Gastrocnemius medialis (tissue), 4 donors: ENCODE measurements at regions not wholly inside any gene's neighbourhood (a gene's known extent, or its start where the extent isn't known, plus 50 kb on each side); places are given as distances from the start of the nearest gene placed in this dataset.

Experiments
- ATAC-seq, 2 donors: fragments of 150-250 bp; one replicate each; pipeline ENCODE4 v1.9.1; 2016
- DNase-seq, 2 donors: peaks; one replicate each; pipeline ENCODE4 v3.0.0-alpha.2; 2019
- H3K27ac ChIP-seq, 4 donors: fragments of 200-600 bp; sonication (generic); 1 replicate in 1 of 4; 2 replicates in 3 of 4; pipeline ENCODE4 v1.5.1; 2016 to 2018; ENCODE audit warnings: mild to moderate bottlenecking in 2 of 4, moderate library complexity in 1 of 4
- H3K27me3 ChIP-seq, 3 donors: fragments of 200-600 bp; sonication (generic) in 2 of 3; 1 replicate in 1 of 3; 2 replicates in 2 of 3; pipeline versions ENCODE4 v1.5.1 to v1.6.0; 2016 to 2019; ENCODE audit warnings: mild to moderate bottlenecking in 1 of 3, moderate library complexity in 1 of 3
- H3K36me3 ChIP-seq, 2 donors: fragments of 200-600 bp; sonication (generic) in 1 of 2; one replicate each; pipeline ENCODE4 v1.5.1; 2017 to 2018
- H3K4me1 ChIP-seq, 2 donors: fragments of 200-600 bp; sonication (generic) in 1 of 2; one replicate each; pipeline ENCODE4 v1.5.1; 2016 to 2017; ENCODE audit warnings: mild to moderate bottlenecking in 2 of 2
- H3K4me3 ChIP-seq, 4 donors: fragments of 200-600 bp; sonication (generic) in 3 of 4; 1 replicate in 1 of 4; 2 replicates in 3 of 4; pipeline ENCODE4 v1.5.1; 2016 to 2019; ENCODE audit warnings: mild to moderate bottlenecking in 2 of 4
- H3K9me3 ChIP-seq, 3 donors: fragments of 200-600 bp; sonication (generic) in 2 of 3; 1 replicate in 1 of 3; 2 replicates in 2 of 3; pipeline ENCODE4 v1.5.1; 2016 to 2019
- POLR2A ChIP-seq, 2 donors: fragments of 450-650 bp; IDR thresholded peaks; one replicate each; pipeline ENCODE4 v1.6.1; 2017; ENCODE audit warnings: antibody characterized with exemption in 2 of 2, mild to moderate bottlenecking in 2 of 2, moderate library complexity in 2 of 2
- in situ Hi-C, 4 donors: fragments of 200-750 bp; cut with MboI; loops; one replicate each; pipeline versions ENCODE4 v1.15.0 to v1.8.0; 2017; ENCODE audit warnings: low sequenced_read_pairs in 4 of 4
- intact Hi-C: fragments of 100-400 bp; cut with DNase I; formaldehyde crosslinking; loops from one replicate; pipeline ENCODE4 v1.15.1; 2023; ENCODE audit warnings: low total_unique reads
- TF ChIP-seq, protein P1 (sequence below), 5 experiments: fragments of 450-650 bp in 3 of 5; fragments of 200-600 bp in 2 of 5; sonication (generic) in 2 of 5; IDR thresholded peaks in 4 of 5; conservative IDR thresholded peaks in 1 of 5; 1 replicate in 4 of 5; 2 replicates in 1 of 5; pipeline ENCODE4 v1.5.1; 2016 to 2019; ENCODE audit warnings: antibody characterized with exemption in 5 of 5, mild to moderate bottlenecking in 3 of 5, moderate library complexity in 3 of 5

DNA sequence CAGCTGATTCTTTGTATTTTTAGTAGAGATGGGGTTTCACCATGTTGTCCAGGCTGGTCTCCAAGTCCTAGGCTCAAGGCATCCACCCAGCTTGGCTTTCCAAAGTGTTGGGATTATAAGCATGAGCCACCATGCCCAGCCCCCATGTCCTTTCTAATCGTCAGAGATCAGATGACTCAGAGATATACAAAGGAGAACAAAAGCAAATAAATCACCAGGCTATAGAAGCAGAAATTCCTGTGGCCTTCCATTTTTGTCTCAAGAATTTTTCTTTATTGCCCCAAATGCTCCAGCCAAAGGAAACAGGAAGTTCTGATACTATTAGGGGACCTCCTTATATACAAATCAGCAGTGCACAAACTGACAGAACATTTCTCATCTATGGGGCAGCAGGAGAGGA is 207.8 kb downstream of the RFC3 start:
- Histone ChIP-seq H3K36me3 (no peaks in the 10 kb centered on the region), H3K4me3 (no peak overlapping the region), H3K27ac (no peak overlapping the region), H3K4me1 (no peaks in the 10 kb centered on the region), H3K9me3 (no peaks in the 10 kb centered on the region), H3K27me3 (no peaks in the 10 kb centered on the region)
- TF ChIP-seq POLR2A (IDR thresholded peaks at IDR 0.05), result no peak
- TF ChIP-seq, protein P1, sequence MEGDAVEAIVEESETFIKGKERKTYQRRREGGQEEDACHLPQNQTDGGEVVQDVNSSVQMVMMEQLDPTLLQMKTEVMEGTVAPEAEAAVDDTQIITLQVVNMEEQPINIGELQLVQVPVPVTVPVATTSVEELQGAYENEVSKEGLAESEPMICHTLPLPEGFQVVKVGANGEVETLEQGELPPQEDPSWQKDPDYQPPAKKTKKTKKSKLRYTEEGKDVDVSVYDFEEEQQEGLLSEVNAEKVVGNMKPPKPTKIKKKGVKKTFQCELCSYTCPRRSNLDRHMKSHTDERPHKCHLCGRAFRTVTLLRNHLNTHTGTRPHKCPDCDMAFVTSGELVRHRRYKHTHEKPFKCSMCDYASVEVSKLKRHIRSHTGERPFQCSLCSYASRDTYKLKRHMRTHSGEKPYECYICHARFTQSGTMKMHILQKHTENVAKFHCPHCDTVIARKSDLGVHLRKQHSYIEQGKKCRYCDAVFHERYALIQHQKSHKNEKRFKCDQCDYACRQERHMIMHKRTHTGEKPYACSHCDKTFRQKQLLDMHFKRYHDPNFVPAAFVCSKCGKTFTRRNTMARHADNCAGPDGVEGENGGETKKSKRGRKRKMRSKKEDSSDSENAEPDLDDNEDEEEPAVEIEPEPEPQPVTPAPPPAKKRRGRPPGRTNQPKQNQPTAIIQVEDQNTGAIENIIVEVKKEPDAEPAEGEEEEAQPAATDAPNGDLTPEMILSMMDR (IDR thresholded peaks at IDR 0.05 in 4 of 5, conservative IDR thresholded peaks at IDR 0.05 in 1 of 5), result no peak
- DNase-seq, result no peak
- ATAC-seq, result no peak
- in situ Hi-C loops (no loop called here), intact Hi-C loops (no loop called here)

GRCh38 chr13:34026308-34026707 is 208.4 kb downstream of the RFC3 start:
- Histone ChIP-seq H3K36me3 (no peaks in the 10 kb centered on the region), H3K27me3 (no peaks in the 10 kb centered on the region), H3K9me3 (no peaks in the 10 kb centered on the region), H3K4me3 (no peak overlapping the region), H3K27ac (no peak overlapping the region), H3K4me1 (no peaks in the 10 kb centered on the region)
- intact Hi-C loops (no loop called here), in situ Hi-C loops (no loop called here)
- no peak for ATAC-seq
- DNase-seq, result no peak
- TF ChIP-seq POLR2A (IDR thresholded peaks at IDR 0.05), result no peak
- TF ChIP-seq, protein P1 (IDR thresholded peaks at IDR 0.05 in 4 of 5, conservative IDR thresholded peaks at IDR 0.05 in 1 of 5), result no peak

GRCh38 chr13:34028496-34029442 is 210.8 kb downstream of the RFC3 start:
- Histone ChIP-seq H3K4me1 (no peaks in the 10 kb centered on the region), H3K9me3 (no peaks in the 10 kb centered on the region), H3K36me3 (no peaks in the 10 kb centered on the region), H3K27ac (no peak overlapping the region), H3K4me3 (no peak overlapping the region), H3K27me3 (no peaks in the 10 kb centered on the region)
- in situ Hi-C loops (no loop called here), intact Hi-C loops (no loop called here)
- DNase-seq (no peak), ATAC-seq (no peak)
- TF ChIP-seq POLR2A (IDR thresholded peaks at IDR 0.05), result no peak
- TF ChIP-seq, protein P1 (IDR thresholded peaks at IDR 0.05 in 4 of 5, conservative IDR thresholded peaks at IDR 0.05 in 1 of 5), result no peak

DNA sequence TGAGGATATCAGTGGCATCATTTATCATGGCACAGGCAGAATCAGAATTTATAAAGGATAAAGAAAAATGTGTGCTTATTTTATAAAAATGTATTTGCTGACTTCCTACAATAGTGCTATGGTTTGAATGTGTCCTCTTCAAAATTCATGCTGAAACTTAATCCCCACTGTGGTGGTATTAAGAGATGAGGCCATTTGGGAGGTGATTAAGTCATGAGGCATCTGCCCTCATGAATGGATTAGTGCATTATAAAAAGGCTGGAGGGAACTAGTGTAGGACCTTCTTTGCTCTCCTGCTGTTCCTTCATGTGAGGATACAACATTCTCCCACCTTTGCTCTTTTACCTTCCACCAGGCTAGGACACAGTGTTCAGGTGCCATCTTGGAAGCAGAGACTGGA is 212.8 kb downstream of the RFC3 start:
- Histone ChIP-seq H3K27ac (no peak overlapping the region), H3K4me3 (no peak overlapping the region), H3K27me3 (no peaks in the 10 kb centered on the region), H3K9me3 (no peaks in the 10 kb centered on the region), H3K4me1 (no peaks in the 10 kb centered on the region), H3K36me3 (no peaks in the 10 kb centered on the region)
- ATAC-seq (no peak), DNase-seq (no peak)
- in situ Hi-C loops, result no loop called here
- intact Hi-C loops, result no loop called here
- no peak for TF ChIP-seq POLR2A (IDR thresholded peaks at IDR 0.05)
- TF ChIP-seq, protein P1 (IDR thresholded peaks at IDR 0.05 in 4 of 5, conservative IDR thresholded peaks at IDR 0.05 in 1 of 5), result no peak
